Type B pancreatic cell (in vitro differentiated cells): ENCODE measurements at regions not wholly inside any gene's neighbourhood (a gene's known extent, or its start where the extent isn't known, plus 50 kb on each side); places are given as distances from the start of the nearest gene placed in this dataset.
"Not testable (repeated sequence)": the region's sequence is repeated elsewhere in the genome, so short reads cannot be mapped to it uniquely, and the experiment has no call there.

Experiments used
- DNase-seq: peaks from one replicate; pipeline ENCODE4 v3.0.0; 2021; ENCODE audit warnings: mixed read lengths; ENCODE audit not compliant: unreplicated experiment; ENCODE audit errors: extremely low spot score
- H3K27ac Mint-ChIP-seq: 2 replicates; pipeline ENCODE4 v1.8.0; 2021; ENCODE audit warnings: mild to moderate bottlenecking, mixed read lengths
- H3K27me3 Mint-ChIP-seq: 2 replicates; pipeline ENCODE4 v1.8.0; 2021; ENCODE audit warnings: mixed read lengths
- H3K36me3 Mint-ChIP-seq: 2 replicates; pipeline ENCODE4 v1.8.0; 2021; ENCODE audit warnings: mixed read lengths
- H3K4me1 Mint-ChIP-seq: one replicate; pipeline ENCODE4 v1.8.0; 2021; ENCODE audit warnings: mixed read lengths; ENCODE audit not compliant: unreplicated experiment
- H3K4me3 Mint-ChIP-seq: 2 replicates; pipeline ENCODE4 v1.8.0; 2021; ENCODE audit warnings: mild to moderate bottlenecking, mixed read lengths
- H3K9me3 Mint-ChIP-seq: 2 replicates; pipeline ENCODE4 v1.8.0; 2021; ENCODE audit warnings: mixed read lengths
- TF ChIP-seq, protein P1 (sequence below): fragments of 200-600 bp; sonication (generic); conservative IDR thresholded peaks from 2 replicates; pipeline ENCODE4 v1.5.0; 2021; ENCODE audit warnings: antibody characterized with exemption, mild to moderate bottlenecking

GRCh38 chrX:1851527-1851926, 236.7 kb downstream of the ASMT start:
- no peak for DNase-seq
- H3K4me1 Mint-ChIP-seq = no peaks in the 10 kb centered on the region
- no peaks in the 10 kb centered on the region for H3K27me3 Mint-ChIP-seq
- no peak overlapping the region for H3K4me3 Mint-ChIP-seq
- H3K36me3 Mint-ChIP-seq = no peaks in the 10 kb centered on the region
- TF ChIP-seq, protein P1, sequence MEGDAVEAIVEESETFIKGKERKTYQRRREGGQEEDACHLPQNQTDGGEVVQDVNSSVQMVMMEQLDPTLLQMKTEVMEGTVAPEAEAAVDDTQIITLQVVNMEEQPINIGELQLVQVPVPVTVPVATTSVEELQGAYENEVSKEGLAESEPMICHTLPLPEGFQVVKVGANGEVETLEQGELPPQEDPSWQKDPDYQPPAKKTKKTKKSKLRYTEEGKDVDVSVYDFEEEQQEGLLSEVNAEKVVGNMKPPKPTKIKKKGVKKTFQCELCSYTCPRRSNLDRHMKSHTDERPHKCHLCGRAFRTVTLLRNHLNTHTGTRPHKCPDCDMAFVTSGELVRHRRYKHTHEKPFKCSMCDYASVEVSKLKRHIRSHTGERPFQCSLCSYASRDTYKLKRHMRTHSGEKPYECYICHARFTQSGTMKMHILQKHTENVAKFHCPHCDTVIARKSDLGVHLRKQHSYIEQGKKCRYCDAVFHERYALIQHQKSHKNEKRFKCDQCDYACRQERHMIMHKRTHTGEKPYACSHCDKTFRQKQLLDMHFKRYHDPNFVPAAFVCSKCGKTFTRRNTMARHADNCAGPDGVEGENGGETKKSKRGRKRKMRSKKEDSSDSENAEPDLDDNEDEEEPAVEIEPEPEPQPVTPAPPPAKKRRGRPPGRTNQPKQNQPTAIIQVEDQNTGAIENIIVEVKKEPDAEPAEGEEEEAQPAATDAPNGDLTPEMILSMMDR = no peak
- H3K9me3 Mint-ChIP-seq = peaks cover 11% of the 10 kb centered on the region
- H3K27ac Mint-ChIP-seq = no peak overlapping the region

- Mint-ChIP-seq H3K36me3 (no peaks in the 10 kb centered on the region), H3K4me1 (no peaks in the 10 kb centered on the region)
Observed at GRCh38 chrX:1852082-1852481, 237.2 kb downstream of the ASMT start.

GRCh38 chrX:1853447-1853846, 238.6 kb downstream of the ASMT start:
- DNase-seq = no peak
- no peaks in the 10 kb centered on the region for H3K36me3 Mint-ChIP-seq
- no peak overlapping the region for H3K27ac Mint-ChIP-seq
- H3K27me3 Mint-ChIP-seq = no peaks in the 10 kb centered on the region
- no peaks in the 10 kb centered on the region for H3K4me1 Mint-ChIP-seq
- H3K4me3 Mint-ChIP-seq = no peak overlapping the region
- H3K9me3 Mint-ChIP-seq = peaks cover 11% of the 10 kb centered on the region
- TF ChIP-seq, protein P1 = no peak

More at GRCh38 chrX:1852082-1852481, 237.2 kb downstream of the ASMT start:
- Mint-ChIP-seq H3K27me3 (no peaks in the 10 kb centered on the region), H3K27ac (no peak overlapping the region), H3K4me3 (no peak overlapping the region), H3K9me3 (peaks cover 11% of the 10 kb centered on the region)
- TF ChIP-seq, protein P1 = no peak
- no peak for DNase-seq

DNA sequence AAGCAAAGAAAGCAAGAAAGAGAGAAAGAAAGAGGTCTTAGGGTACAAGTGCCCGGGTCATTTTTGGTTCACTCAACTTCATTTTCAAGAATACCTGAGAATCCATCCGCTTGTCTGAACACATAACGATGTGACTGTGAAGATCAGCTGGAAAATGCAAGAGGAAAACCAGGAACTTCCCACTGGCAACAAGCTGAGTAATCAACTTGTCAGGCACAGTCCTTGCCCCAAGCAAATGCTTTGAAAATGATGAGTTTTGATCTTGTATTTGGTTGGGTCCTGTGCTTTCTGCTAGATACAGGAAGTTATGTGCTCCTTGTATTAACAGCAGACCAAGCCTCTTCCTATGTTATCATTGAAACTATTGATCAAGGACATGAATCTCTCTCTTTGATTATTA, 239.1 kb downstream of the ASMT start:
- DNase-seq = no peak
- Mint-ChIP-seq H3K9me3 (peaks cover 11% of the 10 kb centered on the region), H3K4me3 (no peak overlapping the region), H3K36me3 (no peaks in the 10 kb centered on the region), H3K27me3 (no peaks in the 10 kb centered on the region), H3K4me1 (no peaks in the 10 kb centered on the region), H3K27ac (no peak overlapping the region)
- TF ChIP-seq, protein P1 = no peak

- not testable (repeated sequence) for H3K27ac Mint-ChIP-seq, H3K4me3 Mint-ChIP-seq, H3K4me1 Mint-ChIP-seq, H3K27me3 Mint-ChIP-seq, DNase-seq, H3K36me3 Mint-ChIP-seq
- H3K9me3 Mint-ChIP-seq = peaks cover 16% of the 10 kb centered on the region
Observed at GRCh38 chrX:1854861-1855260, 240.0 kb downstream of the ASMT start.

DNA sequence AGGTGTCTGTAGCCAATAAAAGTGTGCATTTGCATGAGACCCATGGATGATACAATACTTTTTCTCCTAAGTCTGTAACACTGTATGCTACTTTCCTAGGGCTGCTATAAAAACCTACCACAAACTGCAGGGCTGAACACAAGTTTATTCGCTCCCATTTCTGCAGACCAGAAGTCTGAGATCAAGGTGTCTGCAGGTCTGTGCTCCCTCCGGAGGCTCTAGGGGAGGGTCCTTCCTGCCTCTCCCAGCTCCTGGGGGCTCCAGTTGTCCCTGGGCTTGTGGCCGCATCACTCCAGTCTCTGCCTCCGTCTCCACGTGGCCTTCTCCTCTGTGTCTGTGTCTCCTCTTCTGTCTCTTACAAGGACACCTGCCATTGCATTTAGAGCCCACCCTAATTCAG, 244.4 kb downstream of the ASMT start:
- not testable (repeated sequence) for H3K9me3 Mint-ChIP-seq, H3K27me3 Mint-ChIP-seq, H3K36me3 Mint-ChIP-seq, DNase-seq, H3K27ac Mint-ChIP-seq, H3K4me3 Mint-ChIP-seq, H3K4me1 Mint-ChIP-seq

DNA sequence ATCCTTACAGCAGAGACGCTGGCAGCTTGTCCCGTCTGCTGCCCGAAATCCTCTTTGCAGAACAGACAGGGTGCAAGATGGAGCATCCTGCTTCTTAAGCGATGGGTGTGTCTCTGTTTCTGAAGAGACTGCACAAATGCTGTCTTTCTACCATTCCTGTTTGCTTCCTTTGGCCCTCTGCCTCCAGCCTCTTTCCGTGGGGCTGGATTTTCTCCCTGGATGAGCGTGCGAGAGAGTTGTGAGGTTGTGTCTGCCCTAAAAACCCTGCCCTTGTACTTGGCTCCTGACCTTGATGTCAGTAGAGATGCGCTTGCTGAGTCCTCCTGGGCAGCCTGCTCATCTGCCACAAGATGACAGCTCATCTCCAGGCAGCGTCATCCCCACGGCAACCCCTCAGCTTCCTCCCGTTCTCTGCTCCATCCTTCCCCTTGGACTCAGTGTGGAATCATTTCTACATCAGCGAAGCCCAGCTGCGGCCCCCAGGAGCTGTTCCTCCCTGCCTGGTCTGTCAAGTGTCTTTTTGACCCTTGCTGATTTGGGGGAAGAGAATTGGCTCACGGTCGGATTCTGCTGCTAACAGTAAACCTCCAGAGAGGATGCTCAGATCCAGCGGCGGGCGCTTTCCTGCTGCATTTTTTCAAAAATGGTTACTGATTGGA, 246.2 kb downstream of the ASMT start:
- H3K27ac Mint-ChIP-seq = no peak overlapping the region
- H3K9me3 Mint-ChIP-seq = peaks cover 5% of the 10 kb centered on the region

GRCh38 chrX:1863995-1864394, 249.1 kb downstream of the ASMT start:
- not testable (repeated sequence) for H3K4me3 Mint-ChIP-seq, H3K27me3 Mint-ChIP-seq, H3K9me3 Mint-ChIP-seq, H3K36me3 Mint-ChIP-seq, DNase-seq, H3K27ac Mint-ChIP-seq, H3K4me1 Mint-ChIP-seq

More for the DNA sequence above, 246.2 kb downstream of the ASMT start:
- Mint-ChIP-seq H3K27me3 (peaks cover 4% of the 10 kb centered on the region), H3K4me3 (no peak overlapping the region), H3K36me3 (no peaks in the 10 kb centered on the region), H3K4me1 (no peaks in the 10 kb centered on the region)
- no peak for DNase-seq
- TF ChIP-seq, protein P1 = no peak
